Suppressor macrophage (primary cell): ENCODE measurements at regions not wholly inside any gene's neighbourhood (a gene's known extent, or its start where the extent isn't known, plus 50 kb on each side); places are given as distances from the start of the nearest gene placed in this dataset.

ENCODE experiments used
- DNase-seq, 4 experiments: peaks; one replicate each; pipeline ENCODE4 v3.0.0-alpha.2; 2020 to 2022

DNA sequence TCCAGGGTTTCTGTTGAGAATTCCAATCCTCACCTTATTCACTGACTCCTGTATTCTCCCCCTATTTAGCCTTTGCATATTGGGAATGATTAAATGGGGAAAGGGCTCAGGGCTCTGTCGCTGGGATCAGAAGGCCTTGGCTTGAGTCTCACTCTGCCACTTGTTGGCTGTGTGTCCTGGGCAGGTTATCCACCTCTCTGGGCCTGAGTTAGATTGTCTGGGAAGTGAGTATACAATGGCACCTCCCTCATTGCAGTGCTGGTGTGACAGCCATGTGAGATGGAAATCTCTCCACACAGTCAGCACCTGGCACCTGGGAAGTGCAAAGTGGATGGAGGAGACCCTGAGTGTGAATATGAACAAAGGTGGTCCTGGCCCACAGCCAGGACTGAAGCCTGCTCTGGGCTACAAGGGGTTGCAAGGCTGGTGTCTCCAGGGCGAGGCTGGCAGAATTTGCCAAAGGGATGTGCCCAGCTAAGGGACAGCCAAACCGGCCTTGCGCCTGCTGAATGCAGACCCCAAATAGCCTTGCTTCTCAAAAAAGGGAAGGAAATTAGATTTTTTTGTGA is 200.0 kb upstream of the PMEPA1 start:
- no peak for DNase-seq

DNA sequence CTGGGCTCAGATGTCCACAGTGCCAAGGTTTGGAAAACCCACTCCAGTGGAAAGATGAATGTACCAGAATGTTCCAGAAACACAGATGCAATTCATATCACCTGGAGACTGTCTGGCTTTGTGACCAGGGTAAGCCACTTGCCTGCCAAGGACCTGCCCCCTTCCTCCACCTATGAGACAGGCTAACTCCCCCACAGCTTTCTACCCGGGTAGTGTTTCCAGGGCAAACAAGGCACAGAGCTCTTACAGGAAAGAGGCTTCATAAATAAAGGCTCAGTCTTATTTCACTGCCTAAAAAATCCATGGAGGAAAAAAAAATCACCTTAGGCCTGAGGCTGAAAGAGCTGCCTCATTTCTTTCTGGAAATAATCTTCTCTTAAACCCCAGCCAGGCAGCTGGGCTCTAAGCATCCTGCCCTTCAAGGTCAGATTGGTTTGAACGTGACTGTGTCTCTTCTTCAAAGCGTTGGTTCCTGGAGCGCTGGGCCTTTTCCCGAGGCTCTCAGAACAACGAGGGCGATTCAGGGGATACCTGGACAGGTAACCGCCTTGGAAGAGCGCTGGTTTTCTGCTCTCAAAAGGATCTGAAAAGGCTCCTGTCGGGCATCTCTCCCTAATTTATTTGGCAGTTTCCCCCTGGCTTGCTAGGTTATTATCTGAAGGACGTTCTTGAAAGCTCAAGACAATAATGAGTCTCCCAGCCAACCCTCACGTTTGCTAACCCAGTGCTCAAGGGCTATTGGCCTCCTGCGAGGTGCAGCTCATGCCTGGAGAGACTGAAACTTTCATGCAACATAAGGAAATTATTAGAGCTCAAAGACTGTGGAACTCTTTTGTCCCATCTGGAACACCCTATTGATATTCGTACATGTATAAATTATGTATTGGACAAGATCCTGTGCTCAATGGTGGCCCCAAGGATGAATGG is 199.2 kb upstream of the PMEPA1 start:
- DNase-seq: no peak

DNA sequence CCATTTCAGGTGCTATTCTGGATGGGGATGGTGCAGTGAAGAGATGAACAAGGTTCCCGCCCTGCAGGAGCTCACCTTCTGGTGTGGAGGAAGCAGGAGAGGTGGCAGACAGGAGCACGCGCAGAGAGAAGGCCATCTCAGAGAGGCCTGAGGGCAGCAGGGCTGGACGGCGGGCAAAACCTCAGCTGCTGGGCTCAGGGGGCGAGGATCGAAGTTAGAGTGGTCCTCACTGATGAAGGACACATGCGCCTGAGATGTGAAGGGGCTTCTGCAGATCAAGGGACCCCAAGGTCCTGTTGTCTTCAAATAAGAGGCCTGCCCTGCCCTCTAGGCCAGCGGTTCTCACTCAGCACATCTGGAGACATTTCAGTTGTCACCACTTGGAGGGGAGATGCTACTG is 198.4 kb upstream of the PMEPA1 start:
- DNase-seq: no peak

DNA sequence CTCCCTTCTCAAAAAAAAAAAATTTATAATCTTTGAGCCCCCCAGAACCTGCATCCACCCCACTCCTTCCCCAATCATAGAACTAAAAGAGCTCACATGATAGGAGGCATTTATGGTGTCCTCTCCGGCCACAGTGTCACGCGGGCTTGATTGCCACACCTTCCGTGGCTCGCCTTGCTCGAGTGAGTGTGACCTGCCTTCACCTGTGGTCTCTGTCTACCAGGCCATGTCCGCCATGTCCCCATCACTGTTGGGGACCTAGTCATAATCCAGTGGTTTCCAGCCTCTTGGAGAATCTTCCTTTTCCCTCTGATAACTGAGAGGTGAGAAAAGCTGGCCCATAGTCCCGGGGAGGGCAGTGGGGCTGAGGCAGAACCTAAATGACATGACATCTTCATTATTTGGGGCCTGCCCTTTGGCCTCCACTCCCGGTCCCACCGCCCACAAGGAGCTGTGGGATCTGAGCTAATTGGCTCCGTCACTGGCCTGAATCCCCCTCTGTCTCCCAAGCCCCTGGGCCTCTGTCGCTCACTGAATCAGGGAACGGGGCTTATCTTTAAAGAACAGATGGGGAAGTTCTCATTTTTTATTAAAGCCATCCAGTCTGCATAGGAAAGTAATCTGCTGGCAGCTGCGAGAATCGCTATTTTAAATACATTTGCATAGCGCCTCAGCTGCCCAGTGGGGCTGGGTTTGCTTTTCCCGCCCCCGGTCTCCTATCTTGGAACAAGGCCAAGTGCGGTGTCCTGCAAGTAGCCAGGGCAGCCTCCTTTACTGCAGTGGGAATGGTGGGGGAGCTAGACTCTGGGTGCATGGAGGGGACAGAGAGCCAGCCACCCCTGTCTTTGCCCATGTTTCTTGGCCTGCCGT is 197.6 kb upstream of the PMEPA1 start:
- no peak for DNase-seq

DNA sequence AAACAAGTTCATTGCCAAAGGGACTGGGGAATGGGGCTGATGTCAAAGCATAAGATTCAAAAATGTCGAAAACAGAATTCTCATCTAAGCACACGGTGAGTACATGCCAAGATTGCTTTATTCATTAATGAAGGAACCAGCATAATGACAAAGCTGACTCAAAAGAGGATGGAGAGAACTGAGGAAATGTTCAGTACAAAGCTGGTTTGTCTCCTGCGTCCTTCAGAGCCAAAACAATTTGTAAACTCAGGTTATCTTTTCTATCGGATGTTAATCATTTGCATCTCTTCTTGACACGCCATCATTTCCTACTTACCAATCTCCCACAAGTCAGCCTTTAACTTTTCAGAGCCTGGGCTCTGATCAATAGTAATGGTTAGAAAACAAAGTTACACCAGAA is 195.6 kb upstream of the PMEPA1 start:
- DNase-seq: no peak

DNA sequence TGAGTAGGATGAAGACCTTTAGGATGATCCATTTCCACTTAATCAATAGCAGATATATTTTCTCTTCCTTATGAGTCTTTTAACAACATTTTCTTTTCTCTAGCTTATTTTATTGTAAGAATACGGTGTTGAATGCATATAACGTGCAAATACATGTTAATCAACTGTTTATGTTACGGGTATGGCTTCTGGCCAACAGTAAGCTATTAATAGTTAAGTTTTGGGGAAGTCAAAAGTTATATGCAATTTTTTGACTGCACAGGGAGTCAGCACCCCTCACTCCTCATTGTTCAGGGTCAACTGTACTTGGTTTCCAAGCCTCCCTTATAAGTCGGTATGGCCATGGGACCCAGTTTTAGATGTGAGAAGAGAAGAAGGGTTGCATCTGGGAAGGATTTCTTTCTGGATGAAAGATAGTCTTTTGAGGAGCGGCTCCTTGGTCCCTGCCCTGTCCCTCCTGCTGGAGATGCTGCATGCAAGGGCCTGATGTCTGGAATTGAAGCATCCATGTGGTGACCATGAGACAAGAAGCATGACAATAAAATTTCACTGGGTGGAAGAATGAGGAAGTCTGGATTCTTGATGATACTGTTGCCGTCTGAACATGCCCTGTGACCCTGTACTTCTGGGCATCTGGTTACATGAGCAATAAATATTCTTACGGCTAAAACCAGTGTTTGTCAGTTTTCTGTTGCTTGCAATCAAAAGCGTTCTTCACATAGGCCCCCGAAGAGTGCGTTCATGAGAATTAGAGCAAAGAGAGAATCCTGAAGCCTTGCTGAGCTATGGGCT is 194.7 kb upstream of the PMEPA1 start:
- peak; percentile 21 to 53 (median 45) for DNase-seq

DNA sequence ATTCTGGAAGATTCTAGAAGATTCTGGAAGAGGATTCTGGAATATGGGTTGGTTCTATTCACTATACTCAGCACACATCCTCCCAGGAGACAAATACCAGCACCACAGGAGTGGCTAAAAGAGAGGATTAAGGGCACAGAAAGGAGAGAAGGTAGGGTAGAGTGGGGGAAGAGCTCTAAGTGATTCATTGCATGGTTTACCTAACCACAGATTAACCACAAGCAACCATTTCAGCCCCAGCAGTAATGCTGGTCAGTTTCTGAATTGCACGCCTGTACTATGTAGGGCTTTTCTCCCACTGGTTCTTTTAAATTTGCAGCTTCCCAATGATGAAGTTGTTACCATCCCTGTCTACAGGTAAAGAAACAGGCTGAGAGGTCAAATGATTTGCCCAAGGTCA is 192.7 kb upstream of the PMEPA1 start:
- no peak for DNase-seq

DNA sequence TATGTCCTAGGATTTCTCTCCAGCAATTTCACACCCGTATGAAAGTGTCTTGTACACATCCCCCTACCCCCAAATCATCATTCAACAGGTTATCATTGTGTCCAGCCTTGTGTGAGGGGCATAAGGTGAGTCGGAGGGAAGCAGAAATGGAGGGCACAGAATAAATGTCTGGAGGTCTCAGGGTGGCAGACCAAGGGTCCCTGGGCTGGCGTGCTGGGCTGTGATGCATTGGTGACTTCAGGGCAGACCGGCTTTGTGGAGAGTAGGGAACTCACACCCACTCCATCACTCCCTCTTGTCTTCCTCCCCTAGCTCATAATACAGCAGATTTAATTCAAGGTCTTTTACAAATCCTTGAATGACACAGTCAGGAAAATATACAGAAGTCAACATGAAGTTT is 191.7 kb upstream of the PMEPA1 start:
- DNase-seq: no peak

DNA sequence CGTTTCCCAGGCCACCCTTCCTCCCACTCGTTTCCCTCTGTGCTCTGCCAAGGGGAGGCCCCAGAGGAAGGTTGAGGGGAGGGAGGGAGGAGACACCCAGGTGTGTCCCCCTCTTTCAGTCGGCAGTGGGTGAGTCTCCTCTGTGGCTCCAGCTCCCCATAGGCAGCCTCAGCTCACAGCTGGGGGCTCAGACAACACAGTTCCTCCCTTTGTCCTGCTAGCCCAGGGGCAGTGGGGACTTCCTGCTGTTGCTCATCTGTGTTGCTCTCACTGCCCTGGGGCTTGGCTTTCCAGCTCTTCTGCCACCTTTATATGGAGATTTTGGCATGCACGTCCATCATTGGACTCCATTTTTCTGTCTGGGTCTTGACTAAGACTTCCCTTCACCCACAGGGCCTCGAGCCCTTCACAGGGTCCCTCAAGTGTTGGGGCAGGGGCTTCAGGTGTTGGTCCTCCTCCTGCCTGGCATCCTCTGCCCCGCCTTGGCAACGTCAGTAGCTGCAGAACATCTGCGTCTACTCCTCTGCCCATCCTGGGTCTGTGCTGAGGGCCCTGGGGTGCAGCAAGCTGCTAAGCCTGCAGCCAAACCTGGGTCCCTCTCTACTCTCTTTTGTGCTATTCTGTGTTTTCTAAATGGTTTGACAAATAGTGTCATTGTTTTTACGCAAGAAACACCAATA is 190.6 kb upstream of the PMEPA1 start:
- DNase-seq: no peak

DNA sequence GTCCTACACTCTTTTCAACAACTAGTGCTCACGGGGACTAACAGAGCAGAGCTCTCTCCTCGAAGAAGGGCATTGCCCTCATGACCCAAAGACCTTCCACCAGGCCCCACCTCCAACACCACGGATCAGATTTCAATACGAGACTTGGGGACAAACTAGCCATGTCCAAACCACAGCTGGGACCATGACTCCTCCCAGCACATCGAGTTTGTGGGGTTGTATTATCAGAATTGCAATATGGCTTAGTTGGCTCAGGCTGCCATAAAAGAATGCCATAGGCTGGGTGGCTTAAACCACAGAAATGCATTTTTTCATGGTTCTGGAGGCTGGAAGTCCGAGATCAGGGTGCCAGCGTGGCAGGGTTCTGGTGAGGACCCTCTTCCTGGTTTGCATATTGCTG is 189.7 kb upstream of the PMEPA1 start:
- DNase-seq: no peak

DNA sequence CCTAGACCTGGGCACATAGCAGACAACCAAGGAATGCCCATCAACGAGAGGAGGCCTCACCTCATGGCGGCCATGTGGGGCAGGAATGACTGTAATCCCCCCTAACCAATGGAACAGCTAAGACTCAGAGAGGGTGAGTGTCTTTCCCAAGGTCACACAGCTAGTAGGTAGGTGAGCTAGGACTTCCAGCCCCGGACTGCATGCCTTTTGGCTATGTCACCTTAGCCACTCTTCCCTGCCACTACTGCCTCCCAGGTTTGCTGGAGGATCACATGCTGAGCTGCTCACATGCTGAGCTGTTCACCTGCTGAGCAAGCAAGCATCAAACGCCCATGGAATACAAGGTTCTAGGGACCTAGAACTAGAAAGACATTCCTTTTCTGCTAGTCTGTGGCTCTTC is 188.5 kb upstream of the PMEPA1 start:
- no peak for DNase-seq

DNA sequence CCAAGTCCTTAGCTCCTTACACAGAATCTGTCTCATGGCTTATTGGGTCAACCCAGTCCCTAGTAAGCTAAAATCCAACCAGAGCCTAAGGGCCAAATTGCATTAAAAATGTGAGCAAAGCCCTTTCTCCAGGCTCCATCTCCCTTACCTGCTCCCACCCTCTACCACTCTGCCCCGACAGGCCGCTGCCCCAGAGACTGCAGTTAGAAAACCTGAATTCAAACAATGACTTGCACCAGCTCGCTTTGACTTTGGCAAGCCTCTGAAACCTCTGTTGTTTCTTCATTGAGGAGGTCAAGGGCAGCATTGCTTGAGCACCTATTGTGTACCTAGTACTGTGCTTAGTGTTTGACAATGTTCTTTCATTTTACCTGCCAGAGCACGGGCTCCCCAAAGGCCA is 188.1 kb upstream of the PMEPA1 start:
- no peak for DNase-seq

DNA sequence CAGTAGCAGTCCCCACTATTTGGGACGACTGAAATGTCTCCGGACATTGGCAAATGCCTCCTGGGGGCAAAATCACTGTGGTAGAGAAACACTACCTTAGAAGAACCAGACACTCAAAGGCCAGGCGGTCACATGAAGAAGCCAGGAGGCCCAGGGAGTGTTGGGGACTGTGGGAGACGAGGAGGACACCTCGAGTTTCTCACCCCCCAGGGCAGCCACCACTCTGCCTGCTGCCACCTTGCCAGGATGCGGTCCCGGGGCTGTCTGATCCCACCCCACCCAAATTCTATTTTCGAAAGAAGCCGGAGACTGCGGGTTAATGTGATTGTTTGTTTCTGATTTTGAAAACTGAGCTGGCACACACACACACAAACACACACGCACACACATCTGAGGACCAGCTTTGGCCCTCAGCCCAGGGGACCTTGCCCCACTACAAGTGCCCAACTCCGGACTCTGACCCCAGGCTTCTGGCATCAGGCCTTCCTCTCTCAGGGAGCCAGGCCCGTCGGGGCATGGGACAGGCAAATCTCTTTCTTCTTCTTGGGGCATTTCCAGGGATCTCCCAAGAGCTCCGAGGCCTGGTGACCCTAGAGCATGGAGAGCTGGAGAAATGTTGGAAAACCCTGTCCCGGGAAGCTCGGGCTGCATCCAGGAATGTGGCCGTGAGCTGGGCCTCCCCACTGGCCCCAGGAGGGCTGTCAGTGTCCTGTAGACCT is 187.5 kb upstream of the PMEPA1 start:
- no peak for DNase-seq

DNA sequence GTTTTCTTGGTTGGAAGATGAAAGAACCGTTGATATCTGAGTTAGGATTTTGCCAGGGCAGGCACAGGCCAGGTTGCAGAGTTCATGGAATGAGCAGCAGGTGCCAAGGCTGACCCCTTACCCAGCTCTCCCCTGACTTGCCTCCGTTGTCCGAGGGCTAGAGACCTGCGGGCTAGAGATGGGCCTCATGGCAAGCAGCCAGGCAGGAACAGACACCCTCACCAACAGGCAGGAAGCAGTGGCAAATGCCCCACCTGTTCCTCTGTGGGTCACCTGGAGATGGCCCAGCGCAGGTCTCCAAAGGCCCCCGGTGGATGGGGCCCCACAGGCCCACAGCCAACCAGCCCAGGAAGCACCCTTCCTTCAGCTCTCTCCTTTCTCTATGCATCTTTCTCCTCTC is 186.7 kb upstream of the PMEPA1 start:
- DNase-seq: no peak

DNA sequence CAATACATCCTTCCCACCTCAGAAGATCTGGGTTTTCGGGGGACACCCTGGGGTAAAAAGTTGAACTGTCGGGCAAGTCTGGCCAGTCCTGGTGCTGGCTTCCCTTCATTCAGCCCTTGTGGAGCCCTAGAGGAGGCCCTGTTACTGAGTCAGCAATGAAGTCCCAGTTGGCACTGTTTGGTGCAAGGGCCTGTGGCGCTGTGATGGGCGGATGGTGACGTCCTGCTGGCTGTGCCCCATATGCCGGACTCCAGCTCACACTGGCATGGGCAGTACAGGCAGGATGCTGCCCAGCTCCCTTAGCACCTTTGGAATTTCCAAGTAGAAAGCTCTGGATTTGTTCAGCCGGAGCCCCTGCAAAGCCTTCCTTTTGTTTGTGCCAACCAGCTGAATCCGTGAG is 186.2 kb upstream of the PMEPA1 start:
- no peak for DNase-seq

DNA sequence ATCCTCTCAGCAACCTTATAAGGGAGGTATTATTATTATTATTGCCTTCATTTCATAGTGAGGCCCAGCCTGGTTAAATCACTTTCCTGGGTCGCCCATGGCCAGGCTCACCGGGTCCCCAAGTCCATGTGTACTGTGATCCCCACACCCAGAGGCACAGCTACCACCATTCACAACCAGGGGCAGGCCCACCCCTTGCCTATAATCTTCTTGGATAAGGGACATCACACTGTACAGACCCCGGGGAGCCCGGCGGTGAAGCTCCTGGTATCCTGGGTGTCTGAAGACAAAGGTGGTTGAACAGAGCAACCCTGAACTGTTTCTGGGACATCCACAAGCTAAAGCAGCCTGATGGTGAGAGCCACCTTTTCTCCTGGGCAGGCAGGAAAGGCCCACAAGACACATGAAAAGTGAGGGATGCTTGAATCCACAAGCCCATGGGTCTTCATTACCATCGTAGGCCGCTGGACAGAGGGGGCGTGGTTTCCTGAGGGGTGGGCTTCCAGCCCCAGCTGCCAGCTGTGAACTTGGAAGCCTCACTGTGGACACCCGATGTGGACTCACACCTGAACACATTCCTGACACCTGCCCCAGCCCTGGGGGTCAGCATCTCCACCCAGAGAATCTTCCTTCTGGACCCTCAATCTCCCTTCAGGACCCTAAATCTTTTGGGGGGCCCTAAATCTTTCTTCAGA is 185.5 kb upstream of the PMEPA1 start:
- no peak for DNase-seq

DNA sequence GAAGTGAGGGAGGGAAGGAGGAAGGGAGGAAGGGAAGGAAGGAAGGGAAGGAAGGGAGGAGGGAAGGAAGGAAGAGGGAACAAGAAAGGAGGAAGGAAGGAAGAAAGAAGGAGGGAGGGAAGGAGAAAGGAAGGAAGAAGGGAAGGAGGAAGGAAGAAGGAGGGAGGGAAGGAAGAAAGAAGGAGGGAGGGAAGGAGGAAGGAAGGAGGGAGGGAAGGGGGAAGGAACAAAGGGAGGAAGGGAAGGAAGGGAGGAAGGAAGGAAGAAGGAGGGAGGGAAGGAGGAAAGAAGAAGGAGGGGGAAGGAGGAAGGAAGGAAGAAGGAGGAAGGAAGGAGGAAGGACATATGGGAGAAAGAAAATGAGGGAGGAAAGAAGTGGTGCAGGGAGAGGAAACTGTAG is 184.7 kb upstream of the PMEPA1 start:
- no peak for DNase-seq

DNA sequence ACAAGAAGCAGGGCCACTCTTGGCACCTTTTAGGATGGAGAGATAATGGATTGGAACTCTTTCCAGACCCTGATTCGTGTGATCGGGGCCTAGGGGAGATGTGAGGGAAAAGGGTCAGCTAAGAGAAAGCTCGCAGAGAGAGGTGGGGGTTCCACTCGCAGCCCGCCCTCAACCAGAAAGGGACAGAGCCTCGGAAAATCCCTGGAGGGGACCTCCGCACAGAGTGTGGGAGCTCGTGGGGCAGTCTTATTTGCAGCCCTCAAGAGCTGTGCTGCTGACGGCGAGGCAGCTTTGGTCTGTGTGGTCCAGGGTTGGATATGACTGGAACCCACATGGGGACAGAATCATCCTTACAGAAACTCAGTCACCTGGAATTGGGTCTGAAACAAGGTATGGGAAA is 184.3 kb upstream of the PMEPA1 start:
- DNase-seq: no peak

DNA sequence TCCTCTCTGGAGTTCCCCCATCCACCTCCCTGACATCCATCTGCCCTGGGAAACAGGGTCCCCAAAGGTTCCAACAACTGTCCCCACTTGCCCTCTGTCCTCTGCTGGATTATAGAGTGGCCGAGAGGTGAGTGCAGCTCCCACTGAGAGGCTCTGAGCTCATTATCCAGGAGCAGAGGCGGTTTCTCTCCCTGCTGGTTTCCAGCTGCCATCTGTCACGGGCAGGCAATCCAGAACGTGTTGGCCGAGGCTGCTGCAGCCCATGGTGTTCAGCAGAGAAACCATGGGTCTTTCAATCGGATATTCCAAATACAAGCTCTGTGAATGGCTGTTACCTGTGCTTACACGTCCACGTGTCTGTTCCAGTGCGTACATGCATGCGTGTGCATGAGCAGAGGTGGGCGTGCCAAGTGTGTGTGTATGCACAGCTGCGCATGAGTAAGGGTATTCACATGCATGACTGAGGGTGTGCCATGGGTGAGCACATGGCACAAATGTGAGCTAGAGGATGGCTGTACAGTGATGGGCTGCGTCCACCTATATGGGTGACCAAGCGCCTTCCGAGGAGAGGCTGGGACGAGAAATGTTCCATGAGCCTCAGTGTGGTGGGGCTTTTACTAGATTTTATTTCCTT is 183.7 kb upstream of the PMEPA1 start:
- no peak for DNase-seq

DNA sequence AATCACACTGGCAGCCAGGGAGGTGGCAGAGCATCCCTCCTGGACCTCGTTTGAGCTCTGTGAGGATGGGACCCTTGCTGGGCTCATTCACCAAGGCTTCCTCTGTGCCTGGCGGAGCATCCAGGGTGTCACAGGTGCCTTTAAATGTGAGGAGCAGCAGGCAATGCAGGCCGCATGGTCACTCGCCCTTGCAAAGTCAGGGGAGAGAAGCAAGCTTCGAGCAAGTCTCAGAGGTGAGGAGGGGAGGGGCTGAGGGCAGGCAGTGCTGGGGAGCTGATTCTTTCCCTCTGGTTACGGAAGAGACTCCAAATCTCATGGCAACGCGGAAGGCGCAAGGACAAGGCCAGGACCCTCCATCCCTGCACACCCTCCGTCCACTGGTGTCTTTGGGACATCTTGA is 182.7 kb upstream of the PMEPA1 start:
- DNase-seq: no peak
